C4-2B (cell line): ENCODE measurements at regions not wholly inside any gene's neighbourhood (a gene's known extent, or its start where the extent isn't known, plus 50 kb on each side); places are given as distances from the start of the nearest gene placed in this dataset.

Experiments used
- CTCF ChIP-seq: fragments of 450-650 bp; conservative IDR thresholded peaks from 2 replicates; pipeline ENCODE4 v1.5.1; 2017; ENCODE audit warnings: mild to moderate bottlenecking
- ZFX ChIP-seq: fragments of 450-650 bp; IDR thresholded peaks from 2 replicates; pipeline ENCODE4 v1.6.1; 2017

DNA sequence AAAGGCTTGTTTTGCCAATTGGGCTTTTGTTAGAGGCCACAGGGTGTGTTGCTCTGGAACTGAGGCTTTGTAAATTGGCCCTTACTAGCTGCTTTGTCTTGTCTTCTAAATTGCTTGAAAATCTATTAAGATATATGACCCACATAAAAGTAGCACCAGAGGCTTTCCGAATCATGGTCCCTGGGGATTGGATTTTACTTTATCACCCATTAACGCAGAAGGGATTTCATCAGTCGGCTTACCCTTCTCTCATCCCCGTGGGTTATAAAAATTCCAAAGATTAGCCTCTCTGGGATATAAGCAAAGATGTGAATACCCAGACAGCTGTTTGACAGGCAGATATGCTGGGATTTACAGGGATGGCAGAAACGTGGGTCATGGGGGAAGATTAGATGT lies 98.3 kb upstream of the CHL1 start:
- TF ChIP-seq CTCF, result no peak
- no peak for TF ChIP-seq ZFX
